Brain microvascular endothelial cell (primary cell): ENCODE measurements at regions not wholly inside any gene's neighbourhood (a gene's known extent, or its start where the extent isn't known, plus 50 kb on each side); places are given as distances from the start of the nearest gene placed in this dataset.

Experiments used
- DNase-seq: peaks from one replicate; pipeline ENCODE4 v3.0.0-alpha.2; 2020
- H3K27ac ChIP-seq: fragments of 250-450 bp; sonication (Bioruptor Pico); 2 replicates; pipeline ENCODE4 v1.5.1; 2020; ENCODE audit warnings: mild to moderate bottlenecking, moderate library complexity
- H3K27me3 ChIP-seq: fragments of 250-450 bp; sonication (Bioruptor Pico); replicated peaks from 2 replicates; pipeline ENCODE4 v1.5.1; 2020; ENCODE audit warnings: mild to moderate bottlenecking
- H3K36me3 ChIP-seq: fragments of 250-450 bp; sonication (Bioruptor Pico); replicated peaks from 2 replicates; pipeline ENCODE4 v1.5.1; 2020; ENCODE audit warnings: mild to moderate bottlenecking
- H3K4me3 ChIP-seq: 2 replicates; pipeline ENCODE4 v1.5.1; 2011; ENCODE audit warnings: low read depth, mild to moderate bottlenecking, control low read depth, low read length, moderate library complexity
- CTCF ChIP-seq: IDR thresholded peaks from 2 replicates; pipeline ENCODE4 v1.5.1; 2011; ENCODE audit warnings: low read depth, mild to moderate bottlenecking, moderate library complexity, low read length, control low read depth, inconsistent platforms; ENCODE audit errors: missing control alignments
- in situ Hi-C: cut with HindIII; loops from 2 replicates; pipeline ENCODE4 v1.10.0; 2017; ENCODE audit warnings: low sequenced_read_pairs, low pct_ligation_motif_present

- in situ Hi-C loops, result loop anchor here (25.0 kb wide), 2 partner anchors 249 to 549 kb away; partner anchors contain the start of gene CRYGS
- no peak overlapping the region for H3K4me3 ChIP-seq
- DNase-seq, result no peak
- TF ChIP-seq CTCF, result peak; percentile 35
- H3K36me3 ChIP-seq, result no peaks in the 10 kb centered on the region
- H3K27me3 ChIP-seq, result peaks cover under 1% of the 10 kb centered on the region
- no peak overlapping the region for H3K27ac ChIP-seq
Observed at GRCh38 chr3:185988080-185988815, 50.4 kb upstream of the TRA2B start.
